T-helper 17 cell (primary cell): ENCODE measurements at regions not wholly inside any gene's neighbourhood (a gene's known extent, or its start where the extent isn't known, plus 50 kb on each side); places are given as distances from the start of the nearest gene placed in this dataset.

ENCODE experiments used
- ATAC-seq: fragments of 150-1000 bp; cut with Tn5 transposase; 2 replicates; pipeline ENCODE4 v1.10.0; 2021; ENCODE audit warnings: mild to moderate bottlenecking, moderate library complexity
- DNase-seq, 3 donors: peaks; one replicate each; pipeline versions ENCODE4 v3.0.0 to v3.0.0-alpha.2; 2020 to 2021
- H3K9me3 ChIP-seq: one replicate; pipeline ENCODE4 v1.7.0; 2013; ENCODE audit warnings: low read length, mild to moderate bottlenecking; ENCODE audit not compliant: control insufficient read depth, poor library complexity, severe bottlenecking
- H3K27ac Mint-ChIP-seq: one replicate; pipeline ENCODE4 v1.8.0; 2022; ENCODE audit warnings: mild to moderate bottlenecking, moderate library complexity, mixed read lengths
- H3K27me3 Mint-ChIP-seq: one replicate; pipeline ENCODE4 v1.8.0; 2022; ENCODE audit warnings: mixed read lengths
- H3K36me3 Mint-ChIP-seq: one replicate; pipeline ENCODE4 v1.8.0; 2022; ENCODE audit warnings: low read depth, mixed read lengths
- H3K4me1 Mint-ChIP-seq: one replicate; pipeline ENCODE4 v1.8.0; 2022; ENCODE audit warnings: mild to moderate bottlenecking, mixed read lengths
- H3K4me3 Mint-ChIP-seq: one replicate; pipeline ENCODE4 v1.8.0; 2022; ENCODE audit warnings: mild to moderate bottlenecking, moderate library complexity, mixed read lengths

DNA sequence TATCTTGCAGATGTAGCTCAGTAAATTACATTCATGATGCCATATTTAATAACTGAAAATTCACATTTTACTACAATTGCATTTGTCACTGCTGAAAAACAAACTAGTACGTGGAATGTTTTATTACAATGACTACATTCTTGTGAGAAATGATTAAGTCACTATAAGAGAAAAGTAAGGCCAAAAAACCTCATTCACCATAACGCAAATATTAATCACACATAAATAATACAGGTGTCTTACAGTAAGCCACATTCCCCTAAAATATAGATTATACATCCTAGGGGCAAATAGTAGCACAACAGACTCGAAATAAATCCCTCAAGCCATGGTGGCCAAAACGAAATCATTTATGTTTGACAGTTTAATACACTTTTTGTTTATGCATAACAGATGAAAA is 460.6 kb downstream of the NR4A2 start:
- no peak overlapping the region for H3K27ac Mint-ChIP-seq
- no peaks in the 10 kb centered on the region for H3K27me3 Mint-ChIP-seq

DNA sequence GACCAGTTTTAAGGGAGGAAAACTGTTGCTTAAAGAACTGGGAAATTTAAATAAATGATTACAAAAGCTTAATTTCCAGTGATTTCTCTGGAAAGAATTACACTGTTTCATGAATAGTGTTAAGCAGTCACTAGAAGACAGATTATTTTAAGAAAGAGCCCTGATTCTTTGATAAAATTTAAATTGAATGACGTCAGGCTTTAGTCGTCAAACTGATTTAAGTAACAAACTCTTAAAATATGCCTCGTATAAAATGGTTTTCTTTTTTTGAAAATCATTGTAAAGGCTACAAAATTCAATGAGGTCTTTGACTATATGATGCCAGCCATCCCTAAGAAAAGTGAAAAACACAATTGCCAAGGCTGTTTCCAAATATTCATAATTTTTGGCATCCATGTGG is 465.0 kb downstream of the NR4A2 start:
- no peaks in the 10 kb centered on the region for H3K4me1 Mint-ChIP-seq
- DNase-seq (no peak), ATAC-seq (no peak)
- no peaks in the 10 kb centered on the region for H3K36me3 Mint-ChIP-seq
- no peak overlapping the region for H3K27ac Mint-ChIP-seq
- no peaks in the 10 kb centered on the region for H3K9me3 ChIP-seq
- no peaks in the 10 kb centered on the region for H3K27me3 Mint-ChIP-seq
- H3K4me3 Mint-ChIP-seq, result no peak overlapping the region

More for the DNA sequence above, 460.6 kb downstream of the NR4A2 start:
- no peak for DNase-seq
- no peaks in the 10 kb centered on the region for H3K9me3 ChIP-seq
- no peak for ATAC-seq
- Mint-ChIP-seq H3K4me1 (no peaks in the 10 kb centered on the region), H3K36me3 (no peaks in the 10 kb centered on the region), H3K4me3 (no peak overlapping the region)

DNA sequence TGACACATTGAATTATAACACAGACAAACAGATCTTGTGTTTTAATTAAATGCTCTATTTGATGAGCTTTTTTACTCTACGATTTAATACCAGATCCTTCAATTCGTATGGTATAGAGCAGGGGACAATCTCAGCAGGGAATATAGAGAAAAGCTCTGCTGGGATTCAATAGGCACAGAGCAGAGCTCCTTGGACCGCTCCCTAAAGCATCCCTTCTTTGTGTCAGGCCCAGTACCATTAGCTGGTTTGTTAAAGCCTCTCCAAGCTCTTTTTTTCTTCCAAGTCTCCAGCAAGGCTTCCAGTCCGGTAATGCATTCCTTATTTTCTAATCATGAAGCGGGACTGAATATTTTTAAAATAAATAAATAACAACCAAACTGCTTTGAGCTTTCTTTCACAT is 466.0 kb downstream of the NR4A2 start:
- Mint-ChIP-seq H3K4me3 (no peak overlapping the region), H3K27ac (no peak overlapping the region), H3K36me3 (no peaks in the 10 kb centered on the region), H3K4me1 (no peaks in the 10 kb centered on the region), H3K27me3 (no peaks in the 10 kb centered on the region)
- DNase-seq (no peak), ATAC-seq (no peak)
- H3K9me3 ChIP-seq, result no peaks in the 10 kb centered on the region

DNA sequence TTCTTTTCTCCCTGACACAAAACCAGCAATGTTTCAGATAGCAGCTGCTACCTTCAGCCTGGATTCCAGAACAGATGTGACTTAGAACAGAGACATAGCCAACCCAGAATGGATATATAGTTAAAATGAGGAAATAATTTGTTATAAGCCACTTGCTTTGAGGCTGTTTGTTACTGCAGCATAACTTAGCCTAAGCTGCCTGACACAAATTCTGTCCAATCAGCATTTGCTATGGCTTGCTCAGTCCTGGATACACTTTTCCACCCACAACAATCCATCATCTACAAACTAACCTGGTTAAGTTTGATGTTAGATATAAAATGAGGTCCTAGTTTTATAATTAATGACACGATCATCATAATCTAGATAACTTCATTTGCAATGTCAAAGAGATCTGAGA is 480.4 kb downstream of the NR4A2 start:
- no peak overlapping the region for H3K27ac Mint-ChIP-seq
- H3K4me3 Mint-ChIP-seq, result no peak overlapping the region
- ATAC-seq (no peak), DNase-seq (no peak)
- H3K36me3 Mint-ChIP-seq, result no peaks in the 10 kb centered on the region
- H3K4me1 Mint-ChIP-seq, result no peaks in the 10 kb centered on the region
- no peaks in the 10 kb centered on the region for H3K9me3 ChIP-seq
- no peaks in the 10 kb centered on the region for H3K27me3 Mint-ChIP-seq

DNA sequence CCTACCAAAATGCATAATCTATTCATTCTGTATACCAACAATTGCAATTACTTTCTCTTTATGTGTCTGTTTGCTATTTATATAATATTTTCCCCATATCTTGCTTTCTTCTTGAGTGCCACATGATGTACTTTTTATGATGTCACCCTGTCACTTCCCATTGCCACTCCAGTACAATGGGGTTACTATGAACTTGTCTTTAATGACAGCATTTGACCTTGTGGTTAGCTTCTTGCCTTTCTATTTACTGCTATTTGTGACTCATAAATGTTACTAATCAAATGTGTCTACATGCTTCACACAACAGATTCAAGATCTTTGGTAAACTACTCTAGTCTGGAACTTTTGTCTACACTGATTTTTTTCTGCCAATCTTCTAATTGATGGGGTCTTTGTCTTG is 486.3 kb downstream of the NR4A2 start:
- no peak overlapping the region for H3K4me3 Mint-ChIP-seq
- ATAC-seq (no peak), DNase-seq (no peak)
- no peaks in the 10 kb centered on the region for H3K9me3 ChIP-seq
- no peaks in the 10 kb centered on the region for H3K27me3 Mint-ChIP-seq
- H3K36me3 Mint-ChIP-seq, result no peaks in the 10 kb centered on the region
- H3K4me1 Mint-ChIP-seq, result no peaks in the 10 kb centered on the region
- no peak overlapping the region for H3K27ac Mint-ChIP-seq

DNA sequence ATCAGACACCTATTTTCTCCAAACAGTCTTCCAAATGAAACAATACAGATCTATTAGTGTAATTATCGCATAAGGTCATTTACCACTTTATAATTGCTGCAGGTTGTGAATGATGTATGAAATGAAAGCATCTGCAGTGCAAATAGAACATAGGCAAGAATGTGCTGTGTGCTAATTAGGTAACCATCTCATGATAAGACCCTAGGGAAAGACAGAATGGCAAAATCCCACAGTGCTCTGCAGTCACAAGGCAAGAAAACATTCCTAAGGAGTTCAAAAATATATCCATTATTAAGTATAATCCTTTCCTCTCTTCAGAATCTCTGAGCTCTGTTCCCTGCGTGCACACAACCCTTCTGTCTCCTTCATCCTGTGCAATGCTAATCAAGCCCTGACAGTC is 488.1 kb downstream of the NR4A2 start:
- Mint-ChIP-seq H3K36me3 (no peaks in the 10 kb centered on the region), H3K27me3 (no peaks in the 10 kb centered on the region), H3K4me1 (no peaks in the 10 kb centered on the region), H3K4me3 (no peak overlapping the region), H3K27ac (no peak overlapping the region)
- no peaks in the 10 kb centered on the region for H3K9me3 ChIP-seq
- DNase-seq, result no peak
- ATAC-seq, result no peak

DNA sequence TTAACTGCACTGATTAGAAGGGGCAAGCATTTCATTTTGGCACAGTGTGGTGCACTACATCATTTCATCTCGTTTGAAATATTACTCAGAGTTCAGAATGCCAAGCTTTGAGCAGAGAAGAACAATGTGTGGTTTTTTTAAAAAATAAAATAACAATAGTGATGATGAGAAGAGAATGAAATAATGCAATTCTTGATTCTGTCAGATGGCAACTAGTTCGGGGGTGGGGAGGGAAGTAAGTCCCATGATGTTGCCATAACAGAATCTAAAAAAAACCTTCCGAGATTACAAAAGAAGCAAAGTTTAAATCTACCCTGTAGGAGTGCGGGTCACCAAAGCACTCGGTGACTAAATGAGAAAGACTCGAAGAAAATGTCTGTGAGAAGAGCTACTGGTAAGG is 490.4 kb downstream of the NR4A2 start:
- Mint-ChIP-seq H3K27ac (no peak overlapping the region), H3K27me3 (no peaks in the 10 kb centered on the region)

DNA sequence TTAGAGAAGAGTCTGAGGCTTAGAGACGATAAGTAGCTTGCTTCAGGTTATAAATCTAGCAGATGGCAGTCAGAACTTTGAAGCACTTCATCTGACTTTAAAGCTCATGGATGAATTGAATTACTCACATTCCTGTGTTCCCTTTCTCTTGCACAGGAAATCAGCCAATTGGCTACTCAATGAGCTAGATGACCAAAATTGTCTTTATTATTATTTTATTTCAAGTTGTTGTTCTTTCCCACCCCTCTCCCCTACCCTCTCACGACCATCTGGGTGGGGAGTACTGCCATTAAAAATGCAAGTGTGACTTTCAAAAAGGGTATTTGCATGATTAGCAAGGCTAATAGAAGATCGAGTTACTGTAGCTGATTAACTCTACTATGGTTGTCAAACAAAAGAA is 491.1 kb downstream of the NR4A2 start:
- H3K4me1 Mint-ChIP-seq, result no peaks in the 10 kb centered on the region
- H3K9me3 ChIP-seq, result no peaks in the 10 kb centered on the region
- H3K27ac Mint-ChIP-seq, result no peak overlapping the region
- DNase-seq (no peak), ATAC-seq (no peak)
- H3K27me3 Mint-ChIP-seq, result no peaks in the 10 kb centered on the region
- H3K4me3 Mint-ChIP-seq, result no peak overlapping the region
- no peaks in the 10 kb centered on the region for H3K36me3 Mint-ChIP-seq

More for the DNA sequence above, 490.4 kb downstream of the NR4A2 start:
- Mint-ChIP-seq H3K4me1 (no peaks in the 10 kb centered on the region), H3K36me3 (no peaks in the 10 kb centered on the region), H3K4me3 (no peak overlapping the region)
- no peaks in the 10 kb centered on the region for H3K9me3 ChIP-seq
- no peak for ATAC-seq
- DNase-seq, result no peak

DNA sequence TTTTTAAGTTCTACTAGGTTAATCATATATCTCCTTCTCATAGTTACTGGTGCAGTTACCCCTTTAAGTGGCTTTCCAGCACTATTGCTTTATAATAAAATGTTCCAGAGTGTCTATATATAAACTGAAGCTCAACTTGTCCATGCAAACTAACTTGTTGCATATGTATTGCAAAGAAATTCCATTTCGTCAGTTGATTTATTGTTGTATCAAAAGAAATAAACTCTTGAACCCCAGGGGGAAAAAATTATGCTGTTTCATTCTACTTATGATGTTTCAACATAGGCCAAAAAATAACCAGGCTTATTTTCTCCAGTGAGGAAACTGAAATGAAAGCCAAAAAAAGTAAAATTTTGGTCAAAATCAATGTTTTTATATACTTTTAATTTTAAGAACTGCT is 491.9 kb downstream of the NR4A2 start:
- H3K4me3 Mint-ChIP-seq, result no peak overlapping the region
- no peak overlapping the region for H3K27ac Mint-ChIP-seq
- ATAC-seq (no peak), DNase-seq (no peak)
- no peaks in the 10 kb centered on the region for H3K9me3 ChIP-seq
- no peaks in the 10 kb centered on the region for H3K36me3 Mint-ChIP-seq
- no peaks in the 10 kb centered on the region for H3K27me3 Mint-ChIP-seq
- no peaks in the 10 kb centered on the region for H3K4me1 Mint-ChIP-seq

DNA sequence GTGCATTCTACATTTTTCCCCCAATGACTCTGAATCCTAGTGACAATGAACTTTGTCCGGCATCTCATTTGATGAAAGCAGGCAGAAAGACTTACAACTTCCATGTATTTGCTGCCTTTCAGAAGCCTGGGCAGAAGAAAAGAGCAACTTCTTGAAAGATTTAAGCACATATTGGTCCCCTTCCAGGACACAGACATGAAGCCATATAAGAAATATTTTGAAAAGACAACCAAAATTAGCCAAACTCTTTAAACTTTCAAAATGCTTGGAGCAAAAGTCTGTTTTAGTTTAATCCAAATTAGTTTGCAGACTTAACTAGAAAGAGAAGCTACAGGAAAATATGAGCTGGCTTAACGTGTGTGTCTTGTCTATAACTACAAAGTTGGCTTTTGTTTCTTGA is 492.5 kb downstream of the NR4A2 start:
- Mint-ChIP-seq H3K27ac (no peak overlapping the region), H3K36me3 (no peaks in the 10 kb centered on the region), H3K27me3 (no peaks in the 10 kb centered on the region), H3K4me3 (no peak overlapping the region), H3K4me1 (no peaks in the 10 kb centered on the region)
- no peak for ATAC-seq
- DNase-seq, result no peak
- H3K9me3 ChIP-seq, result no peaks in the 10 kb centered on the region

DNA sequence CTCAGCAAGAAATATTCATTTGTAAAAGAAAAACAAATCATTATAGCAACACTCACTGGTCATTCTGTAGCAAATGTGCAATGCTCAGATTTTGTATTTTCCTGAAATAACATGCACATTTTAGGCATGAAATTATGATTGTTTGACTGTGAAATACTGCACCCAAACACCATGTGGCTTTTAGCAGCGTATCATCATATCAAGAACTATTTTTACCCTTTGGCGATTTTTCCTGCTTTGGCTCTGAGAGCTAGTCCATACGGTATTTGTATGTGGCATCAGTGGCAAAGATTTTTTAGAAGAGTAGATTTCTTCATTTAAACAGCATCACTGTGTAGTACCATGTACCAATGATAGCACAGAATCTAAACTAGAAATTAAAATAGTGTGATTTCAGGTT is 493.1 kb downstream of the NR4A2 start:
- Mint-ChIP-seq H3K27ac (no peak overlapping the region), H3K4me1 (no peaks in the 10 kb centered on the region), H3K36me3 (no peaks in the 10 kb centered on the region), H3K27me3 (no peaks in the 10 kb centered on the region), H3K4me3 (no peak overlapping the region)
- H3K9me3 ChIP-seq, result no peaks in the 10 kb centered on the region
- DNase-seq, result no peak
- no peak for ATAC-seq

DNA sequence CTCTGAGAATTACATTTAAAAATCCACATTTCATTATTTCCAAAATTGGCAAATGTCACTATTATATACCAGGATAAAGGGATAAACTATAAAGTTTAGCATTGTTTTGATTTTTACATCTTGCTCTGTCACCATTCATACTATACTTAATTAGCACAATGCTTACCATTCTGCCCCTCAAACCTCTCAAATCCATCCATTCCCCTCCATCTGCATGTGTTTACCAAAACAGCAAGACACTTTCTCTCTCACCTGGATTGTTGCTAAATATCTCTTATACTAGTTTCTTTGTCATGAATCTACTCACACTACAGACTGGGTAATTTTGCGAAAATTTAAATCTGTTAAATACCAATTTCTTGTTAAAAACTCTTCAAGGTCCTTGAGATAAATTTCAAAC is 496.1 kb downstream of the NR4A2 start:
- Mint-ChIP-seq H3K36me3 (no peaks in the 10 kb centered on the region), H3K27ac (no peak overlapping the region), H3K27me3 (no peaks in the 10 kb centered on the region), H3K4me1 (no peaks in the 10 kb centered on the region), H3K4me3 (no peak overlapping the region)
- ATAC-seq (no peak), DNase-seq (no peak)
- no peaks in the 10 kb centered on the region for H3K9me3 ChIP-seq

DNA sequence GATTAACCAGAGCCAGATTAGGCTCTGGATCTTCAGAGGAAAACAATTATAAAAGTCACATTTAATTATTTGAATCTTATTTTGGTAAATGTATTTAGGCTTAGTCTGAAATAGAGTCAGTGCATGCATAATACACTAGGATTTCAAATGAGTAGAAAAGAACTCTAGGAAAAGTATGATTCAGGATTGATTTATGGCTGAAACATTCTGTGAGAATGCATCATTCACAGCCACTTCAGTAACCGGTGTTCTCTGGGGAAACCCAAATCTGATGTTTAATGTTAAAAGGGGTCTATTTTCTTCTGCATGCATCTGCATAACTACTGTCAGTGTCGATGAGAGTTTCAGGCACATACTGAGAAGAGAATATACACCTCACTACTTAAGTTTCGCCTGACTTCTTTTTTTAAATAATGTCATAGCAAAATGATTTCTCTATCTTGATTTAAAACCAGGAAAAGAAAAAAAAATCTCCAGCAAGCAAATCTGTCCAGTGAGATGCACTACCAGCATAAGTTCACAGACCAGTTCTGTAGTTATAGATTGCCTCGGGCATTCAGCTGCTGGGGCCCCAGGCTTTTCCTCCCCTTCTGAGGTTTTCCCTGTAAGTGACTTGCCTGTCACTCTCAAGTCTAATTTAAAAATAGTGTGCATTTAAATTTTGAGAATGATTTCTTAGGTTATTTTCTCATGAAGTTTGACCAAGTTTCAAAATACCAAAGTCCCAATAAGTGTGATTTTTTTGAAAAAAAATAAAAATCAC is 501.5 kb downstream of the NR4A2 start:
- H3K27ac Mint-ChIP-seq, result no peak overlapping the region
- ATAC-seq (no peak), DNase-seq (no peak)
- no peaks in the 10 kb centered on the region for H3K9me3 ChIP-seq
- H3K4me1 Mint-ChIP-seq, result no peaks in the 10 kb centered on the region
- H3K4me3 Mint-ChIP-seq, result no peak overlapping the region
- no peaks in the 10 kb centered on the region for H3K27me3 Mint-ChIP-seq
- no peaks in the 10 kb centered on the region for H3K36me3 Mint-ChIP-seq

DNA sequence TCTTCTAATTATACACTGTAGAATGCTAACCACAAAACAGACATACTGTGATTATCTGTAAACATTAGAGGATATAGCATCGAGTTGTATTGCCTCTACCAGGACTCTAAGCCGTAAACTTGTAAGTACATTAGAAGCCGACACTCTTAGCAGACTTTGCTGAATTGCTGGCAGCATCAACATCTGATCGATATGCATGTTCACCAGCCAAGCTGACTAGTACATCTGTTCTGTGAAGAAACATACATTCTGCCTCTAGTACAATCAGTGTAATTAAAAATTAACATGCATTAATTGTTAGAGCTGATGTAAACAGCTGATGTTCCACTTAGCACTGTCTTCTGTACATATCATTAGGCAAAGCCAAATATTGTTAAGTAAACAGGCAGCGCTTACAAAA is 502.2 kb downstream of the NR4A2 start:
- H3K36me3 Mint-ChIP-seq, result no peaks in the 10 kb centered on the region
- DNase-seq, result no peak
- H3K27me3 Mint-ChIP-seq, result no peaks in the 10 kb centered on the region
- no peaks in the 10 kb centered on the region for H3K4me1 Mint-ChIP-seq
- no peak overlapping the region for H3K4me3 Mint-ChIP-seq
- no peak for ATAC-seq
- no peaks in the 10 kb centered on the region for H3K9me3 ChIP-seq
- H3K27ac Mint-ChIP-seq, result no peak overlapping the region
